ENCODE measurements at regions not wholly inside any gene's neighbourhood (a gene's known extent, or its start where the extent isn't known, plus 50 kb on each side); places are given as distances from the start of the nearest gene placed in this dataset.

GRCh38 chr12:114226241-114226928 is 179.6 kb downstream of the TBX5 start:
- H3K79me2 ChIP-seq (replicated peaks; ENCODE audit: insufficient read depth, low read length): no peaks in the 10 kb centered on the region
- no peaks in the 10 kb centered on the region for H3F3A ChIP-seq (ENCODE audit: insufficient read depth, low read length, poor library complexity, severe bottlenecking)
- no peak overlapping the region for H2AFZ ChIP-seq (ENCODE audit: low read depth, low read length)
- H3K36me3 ChIP-seq (ENCODE audit: insufficient read depth, low read length): no peaks in the 10 kb centered on the region
- no peak overlapping the region for H3K27ac ChIP-seq (ENCODE audit: low read length)
- no peak overlapping the region for H3K4me3 ChIP-seq (ENCODE audit: low read length)
- no peak overlapping the region for H3K4me2 ChIP-seq (ENCODE audit: low read length)
- H3K27me3 ChIP-seq (ENCODE audit: insufficient read depth, low read depth, low read length): no peaks in the 10 kb centered on the region
- no peaks in the 10 kb centered on the region for H4K20me1 ChIP-seq (ENCODE audit: insufficient read depth)
- TF ChIP-seq CTCF (IDR thresholded peaks at IDR 0.05; ENCODE audit: poor library complexity, severe bottlenecking) (no peak), MXI1 (conservative IDR thresholded peaks at IDR 0.05; ENCODE audit: poor library complexity, severe bottlenecking) (no peak), REST (IDR thresholded peaks at IDR 0.05; ENCODE audit: borderline replicate concordance) (no peak), POLR2AphosphoS5 (IDR thresholded peaks at IDR 0.05) (no peak), RAD21 (conservative IDR thresholded peaks at IDR 0.05) (no peak), SMC3 (conservative IDR thresholded peaks at IDR 0.05; ENCODE audit: poor library complexity) (no peak), TAF1 (IDR thresholded peaks at IDR 0.05; ENCODE audit: low read depth) (no peak), EP300 (conservative IDR thresholded peaks at IDR 0.05; ENCODE audit: poor library complexity, severe bottlenecking) (no peak), EZH2 (IDR thresholded peaks at IDR 0.05; ENCODE audit: borderline replicate concordance, insufficient read depth, low read length, poor library complexity, severe bottlenecking) (no peak)
- no peaks in the 10 kb centered on the region for H3K9me2 ChIP-seq (ENCODE audit: insufficient read depth, low read length)
- H3K9ac ChIP-seq (ENCODE audit: low read length): no peak overlapping the region
- H3K9me3 ChIP-seq (ENCODE audit: low read length): no peaks in the 10 kb centered on the region

- no peaks in the 10 kb centered on the region for H3K27me3 ChIP-seq (ENCODE audit: insufficient read depth, low read depth, low read length)
- H3K9ac ChIP-seq (ENCODE audit: low read length): no peak overlapping the region
- no peaks in the 10 kb centered on the region for H3K79me2 ChIP-seq (replicated peaks; ENCODE audit: insufficient read depth, low read length)
- H3K4me3 ChIP-seq (ENCODE audit: low read length): no peak overlapping the region
- TF ChIP-seq POLR2AphosphoS5 (IDR thresholded peaks at IDR 0.05) (no peak), TAF1 (IDR thresholded peaks at IDR 0.05; ENCODE audit: low read depth) (no peak), SMC3 (conservative IDR thresholded peaks at IDR 0.05; ENCODE audit: poor library complexity) (no peak), EP300 (conservative IDR thresholded peaks at IDR 0.05; ENCODE audit: poor library complexity, severe bottlenecking) (no peak)
- no peaks in the 10 kb centered on the region for H3K9me3 ChIP-seq (ENCODE audit: low read length)
- no peaks in the 10 kb centered on the region for H3F3A ChIP-seq (ENCODE audit: insufficient read depth, low read length, poor library complexity, severe bottlenecking)
- no peak overlapping the region for H2AFZ ChIP-seq (ENCODE audit: low read depth, low read length)
- H3K27ac ChIP-seq (ENCODE audit: low read length): no peak overlapping the region
- H3K9me2 ChIP-seq (ENCODE audit: insufficient read depth, low read length): no peaks in the 10 kb centered on the region
- no peaks in the 10 kb centered on the region for H3K36me3 ChIP-seq (ENCODE audit: insufficient read depth, low read length)
- H3K4me2 ChIP-seq (ENCODE audit: low read length): no peak overlapping the region
- no peaks in the 10 kb centered on the region for H4K20me1 ChIP-seq (ENCODE audit: insufficient read depth)
Measured at GRCh38 chr12:114221957-114222630, 183.8 kb downstream of the TBX5 start.

All from neural cell (in vitro differentiated cells).